Lung microvascular endothelial cell (primary cell): ENCODE measurements at regions not wholly inside any gene's neighbourhood (a gene's known extent, or its start where the extent isn't known, plus 50 kb on each side); places are given as distances from the start of the nearest gene placed in this dataset.
"Not testable (repeated sequence)": the region's sequence is repeated elsewhere in the genome, so short reads cannot be mapped to it uniquely, and the experiment has no call there.

ENCODE experiments used
- DNase-seq, 2 donors: peaks; one replicate each; pipeline versions ENCODE4 v3.0.0 to v3.0.0-alpha.2; 2010; ENCODE audit warnings: low read depth in 2 of 2

DNA sequence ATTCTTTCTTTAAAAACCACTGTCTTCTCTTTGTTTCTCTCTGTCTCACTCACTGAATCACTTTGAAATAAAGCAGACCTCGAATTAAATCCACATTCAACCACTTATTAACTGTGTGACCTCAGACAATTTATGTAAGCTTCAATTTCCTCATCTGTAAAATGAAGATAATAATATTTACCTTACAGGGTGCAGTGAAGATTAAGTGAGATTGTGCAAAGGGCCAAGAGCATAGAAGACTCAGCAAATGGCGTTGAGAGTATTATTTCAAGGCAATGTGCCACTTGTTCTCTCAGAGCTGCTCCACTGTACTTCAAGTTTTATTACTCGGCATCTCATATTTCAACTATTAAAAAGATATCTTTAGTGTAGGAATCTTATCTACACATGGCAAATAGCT lies 454.2 kb upstream of the HNRNPA3 start:
- no peak for DNase-seq

DNA sequence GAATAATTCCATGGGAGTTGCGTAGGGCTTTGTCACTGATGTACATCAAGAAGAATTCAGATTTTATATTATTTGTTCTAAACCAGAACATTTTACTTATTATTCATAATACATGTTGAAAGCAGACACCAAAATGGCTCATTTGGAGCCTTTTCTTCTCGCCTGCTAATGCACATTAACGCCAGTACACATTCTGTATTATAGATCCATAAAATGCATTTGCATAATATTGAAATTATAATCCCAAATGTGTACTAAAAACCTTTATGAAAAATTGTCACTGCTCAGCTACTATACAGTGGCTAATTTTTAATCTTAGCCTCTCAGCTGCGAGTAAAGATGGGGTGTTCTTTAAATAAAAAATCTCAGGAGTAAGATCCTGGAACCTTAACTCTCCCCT lies 452.2 kb upstream of the HNRNPA3 start:
- DNase-seq: no peak

DNA sequence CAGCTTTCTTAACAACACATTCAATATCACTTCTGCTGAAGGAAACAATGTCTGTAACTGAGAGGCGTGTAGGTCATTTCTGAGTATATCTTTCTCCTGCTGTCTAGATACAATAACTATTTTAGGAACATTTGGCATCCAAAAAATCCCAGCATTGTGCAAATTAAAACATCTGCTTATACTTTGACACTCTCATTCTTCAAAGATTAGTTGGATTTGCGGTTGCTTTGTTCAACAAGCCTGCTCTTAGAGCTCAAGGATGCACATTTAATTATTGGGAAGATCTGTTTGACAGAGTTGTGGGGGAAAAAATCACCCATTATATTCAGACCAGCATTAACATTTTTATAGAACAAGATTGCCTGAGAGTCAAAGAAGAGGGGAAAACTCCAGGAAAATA lies 449.5 kb upstream of the HNRNPA3 start:
- DNase-seq: no peak

DNA sequence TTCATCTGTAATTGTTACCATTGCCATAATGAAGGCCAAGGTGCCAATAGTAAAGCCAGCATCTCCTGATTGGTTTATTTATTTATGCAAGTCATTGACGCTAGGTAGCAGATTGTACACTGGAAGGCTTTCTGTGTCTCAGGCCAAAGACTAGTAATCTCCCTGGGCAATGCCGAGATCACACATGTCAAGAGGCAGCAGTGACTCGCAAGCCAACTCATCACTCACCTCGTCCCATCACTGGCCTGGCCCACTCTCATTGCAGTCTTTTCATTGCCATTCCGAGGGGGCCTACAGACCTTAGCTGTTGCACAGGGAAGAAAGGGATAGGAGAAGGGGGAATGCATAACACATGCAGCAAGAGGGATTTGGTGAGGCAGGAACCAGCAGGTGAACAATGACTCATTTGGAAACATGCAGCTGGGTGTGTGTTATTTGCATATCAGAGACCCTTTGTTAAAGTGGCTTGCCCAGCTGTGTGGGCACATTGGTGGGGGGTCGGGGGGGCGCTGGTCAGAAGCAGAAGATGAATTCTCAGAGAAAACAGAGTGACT lies 448.7 kb upstream of the HNRNPA3 start:
- DNase-seq: no peak

DNA sequence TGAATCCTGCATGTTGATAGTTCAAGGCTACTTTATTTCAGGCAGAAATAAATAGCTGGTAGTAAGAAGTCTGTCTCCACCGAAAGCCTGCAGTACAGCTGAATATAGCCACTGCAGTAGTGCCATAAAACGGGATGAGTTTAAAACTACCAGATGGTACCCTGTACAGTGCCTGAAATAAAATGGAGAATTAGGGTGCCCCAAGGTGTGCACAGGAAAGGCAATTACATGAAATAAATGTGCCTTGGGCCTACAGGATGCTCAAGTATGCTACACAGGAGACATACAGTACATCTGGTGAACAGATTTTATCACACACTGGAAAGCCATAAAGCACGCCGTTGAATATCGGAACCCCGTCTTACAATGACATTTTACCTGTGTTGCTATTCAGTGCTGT lies 447.7 kb upstream of the HNRNPA3 start:
- no peak for DNase-seq

DNA sequence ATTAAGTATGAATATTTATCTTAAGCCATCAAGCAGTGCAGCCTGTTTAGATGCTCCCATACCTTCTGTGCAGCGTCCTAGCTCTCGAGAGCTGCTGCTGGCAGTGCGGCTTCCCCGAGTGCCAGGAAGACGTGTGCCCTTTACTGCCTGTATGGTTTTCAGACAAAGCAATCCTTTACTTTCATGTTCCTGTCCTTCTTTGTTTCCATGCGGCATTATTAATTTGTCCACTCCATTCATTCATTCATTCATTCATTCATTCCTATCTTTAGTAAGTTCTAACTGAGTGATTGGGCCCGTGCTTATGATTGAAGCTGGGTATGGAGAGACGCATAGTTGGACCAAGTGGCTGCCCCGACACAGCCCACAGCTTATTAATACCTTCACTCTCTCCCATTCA lies 446.6 kb upstream of the HNRNPA3 start:
- no peak for DNase-seq

DNA sequence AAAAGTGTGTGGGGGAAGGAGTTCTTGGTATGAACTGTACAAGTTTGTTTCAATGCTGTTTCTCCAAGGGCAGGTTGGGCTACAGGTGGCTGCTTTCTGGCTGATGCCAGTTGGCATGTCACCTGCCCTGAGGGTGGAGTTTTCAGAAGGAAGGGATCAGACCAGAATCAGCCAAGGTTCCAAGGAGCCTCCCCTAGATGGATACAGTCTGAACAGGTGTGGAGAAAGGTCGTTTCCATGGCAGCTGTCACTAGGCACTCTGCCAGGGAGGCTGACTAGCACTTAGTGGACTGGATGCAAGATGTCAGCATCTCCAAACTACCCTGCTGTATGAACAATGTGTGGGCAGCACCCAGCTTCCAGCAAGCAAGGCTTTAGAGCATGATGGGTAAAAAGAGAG lies 444.4 kb upstream of the HNRNPA3 start:
- DNase-seq: no peak

DNA sequence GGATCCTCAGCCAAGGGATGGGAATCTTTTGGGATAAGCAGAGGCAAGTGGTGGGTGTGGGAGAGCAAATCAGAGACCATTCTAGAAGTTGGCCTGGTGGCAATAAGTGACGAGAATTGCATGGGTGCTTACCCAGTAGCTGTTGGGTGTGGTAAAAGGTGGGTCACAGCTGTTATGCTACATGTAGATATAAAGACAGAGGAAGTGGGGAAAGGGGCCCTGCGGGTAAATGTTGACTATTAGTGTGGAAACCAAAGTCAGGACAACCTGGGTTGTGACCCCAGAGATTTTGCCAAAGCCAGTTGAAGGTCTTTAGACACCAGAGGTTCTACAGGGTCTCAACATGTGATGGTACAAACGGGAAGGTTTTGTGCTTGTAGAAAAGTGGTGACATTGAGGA lies 443.6 kb upstream of the HNRNPA3 start:
- no peak for DNase-seq

DNA sequence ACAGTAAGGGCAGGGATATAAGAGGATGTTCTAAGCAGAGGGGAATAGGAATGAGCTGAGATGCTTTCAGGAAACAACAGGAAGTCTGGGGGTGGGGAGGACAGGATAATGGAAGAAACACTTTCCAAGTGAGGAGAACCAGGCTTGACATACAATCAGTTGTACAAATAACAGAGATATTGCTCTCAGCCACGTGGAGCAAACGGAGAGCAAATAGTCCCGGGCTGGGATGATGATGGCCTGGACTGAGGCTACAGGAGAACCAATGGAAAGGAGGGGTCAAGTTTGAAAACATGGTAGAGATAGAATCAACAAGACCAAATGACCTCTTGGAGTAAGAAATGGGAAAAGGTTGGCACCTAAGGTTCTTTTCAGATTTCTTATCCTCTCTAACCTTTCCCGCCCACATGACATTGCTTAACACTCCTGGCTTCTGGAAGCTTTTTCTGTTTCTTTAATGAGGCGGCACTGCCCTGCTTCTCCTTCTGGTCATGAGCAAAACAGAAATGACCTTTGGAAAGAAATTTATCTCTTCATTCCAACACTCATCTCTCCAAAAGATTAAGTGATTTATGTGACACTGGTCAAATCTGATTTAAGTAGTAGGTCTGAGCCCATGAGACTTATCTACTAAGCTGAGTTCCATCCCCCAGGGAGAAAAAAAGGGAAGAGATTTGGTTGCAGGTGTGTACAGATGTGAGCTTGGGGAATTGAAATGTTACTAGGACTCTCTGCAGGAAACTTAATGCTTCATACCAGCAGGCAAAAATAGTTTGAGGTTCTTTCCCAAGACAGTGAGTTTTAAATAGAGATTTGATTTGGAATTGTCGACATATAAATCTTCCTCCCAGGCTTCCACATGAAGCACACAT lies 442.9 kb upstream of the HNRNPA3 start:
- DNase-seq: no peak

DNA sequence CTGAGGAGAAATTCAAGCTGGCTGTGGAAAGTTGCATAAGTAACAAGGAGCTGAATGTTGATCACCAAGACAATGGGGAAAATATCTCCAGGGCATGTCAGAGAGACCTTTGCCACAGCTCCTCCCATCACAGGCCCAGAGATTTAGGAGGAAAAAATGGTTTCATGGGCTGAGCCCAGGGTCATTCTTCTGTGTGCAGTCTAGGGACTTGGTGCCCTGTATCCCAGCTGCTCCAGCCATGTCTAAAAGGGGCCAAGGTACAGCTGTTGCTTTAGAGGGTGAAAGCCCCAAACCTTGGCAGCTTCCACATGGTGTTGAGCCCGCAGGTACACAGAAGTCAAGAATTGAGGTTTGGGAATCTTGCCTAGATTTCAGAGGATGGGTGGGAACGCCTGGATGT lies 439.8 kb upstream of the HNRNPA3 start:
- no peak for DNase-seq

DNA sequence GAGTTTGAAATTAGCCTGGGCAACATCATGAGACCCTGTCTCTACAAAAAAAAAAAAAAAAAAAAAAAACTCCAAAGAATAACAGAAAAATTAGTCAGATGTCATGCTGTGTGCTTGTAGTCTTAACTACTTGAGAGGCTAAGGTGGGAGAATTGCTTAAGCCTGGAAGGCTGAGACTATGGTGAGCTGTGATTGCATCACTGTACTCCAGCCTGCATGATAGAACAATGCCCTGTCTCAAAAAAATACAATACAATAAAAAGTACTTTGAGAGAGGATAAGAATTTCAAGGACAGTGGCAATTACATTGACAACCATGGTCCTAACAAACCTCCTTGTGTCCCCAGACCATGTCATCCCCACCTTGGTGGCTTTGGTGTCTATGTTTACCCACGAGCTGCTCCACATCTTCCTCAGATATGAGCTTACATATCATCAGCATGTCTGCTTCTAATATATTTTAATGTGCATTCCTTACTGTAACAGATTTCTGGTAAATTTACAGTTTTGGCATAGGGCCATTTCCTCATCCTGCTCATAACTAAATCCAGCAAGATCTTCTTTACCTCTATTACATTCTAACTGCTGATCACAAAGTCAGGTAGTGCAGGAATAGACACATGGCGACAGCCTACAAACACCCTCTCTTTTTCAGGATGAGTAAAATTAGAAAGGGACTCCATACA lies 437.7 kb upstream of the HNRNPA3 start:
- DNase-seq: peak in 1 of 2 donors; percentile 47

DNA sequence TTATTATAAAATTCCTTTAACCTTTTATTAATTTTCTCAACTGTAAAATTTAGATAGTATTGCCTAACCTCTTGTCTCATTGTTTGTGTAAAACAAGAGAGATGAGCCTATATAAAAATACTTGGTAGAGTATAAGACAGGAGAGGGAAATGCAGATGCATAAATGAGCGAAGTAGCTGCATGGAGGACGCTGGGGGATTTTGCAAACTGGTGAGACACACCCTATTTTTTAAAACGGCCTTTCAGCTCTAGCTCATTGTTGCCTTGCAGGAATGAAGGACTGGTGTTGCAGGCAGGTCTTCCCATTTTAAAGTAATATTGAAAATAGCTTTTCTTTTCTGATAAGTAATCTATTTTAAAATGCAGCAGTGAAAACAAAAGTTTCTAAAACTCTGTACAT lies 435.3 kb upstream of the HNRNPA3 start:
- no peak for DNase-seq

DNA sequence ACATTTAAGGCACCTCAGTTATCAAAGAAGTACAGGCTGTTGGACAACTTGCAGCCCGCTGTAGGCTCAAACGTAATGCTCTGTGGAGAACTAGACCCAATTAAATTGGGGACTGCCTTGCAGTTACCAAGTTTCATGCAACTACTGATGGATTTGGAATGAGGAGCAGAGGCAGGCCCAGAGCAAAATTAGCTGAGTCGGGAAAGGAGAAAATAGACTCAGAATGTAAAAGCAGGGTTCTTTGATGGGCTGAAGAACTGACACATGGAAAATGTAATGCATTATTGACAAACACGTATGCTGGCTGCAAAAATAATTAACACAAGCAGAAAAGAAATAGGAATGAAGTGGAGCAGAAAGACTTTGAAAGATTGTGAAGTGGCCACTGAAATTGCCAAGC lies 432.7 kb upstream of the HNRNPA3 start:
- no peak for DNase-seq

DNA sequence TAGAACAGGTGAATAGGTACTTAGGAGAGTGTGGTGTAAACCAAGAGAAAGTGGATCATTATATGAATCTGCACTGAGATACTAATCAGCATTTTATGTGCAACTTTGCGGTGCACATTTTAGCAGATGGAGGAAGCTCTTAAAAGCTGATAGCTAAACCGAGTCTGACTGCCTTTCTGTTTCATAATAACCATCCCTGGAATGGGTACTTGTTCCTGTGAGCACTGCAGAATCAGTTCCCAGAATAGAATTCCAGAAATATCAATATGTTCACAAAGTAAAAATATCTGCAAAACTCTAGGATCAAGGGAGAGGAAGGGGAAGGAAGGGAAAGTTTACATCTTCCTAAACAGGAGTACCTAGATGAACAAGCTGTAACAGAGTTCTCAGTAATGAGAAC lies 432.2 kb upstream of the HNRNPA3 start:
- DNase-seq: no peak

DNA sequence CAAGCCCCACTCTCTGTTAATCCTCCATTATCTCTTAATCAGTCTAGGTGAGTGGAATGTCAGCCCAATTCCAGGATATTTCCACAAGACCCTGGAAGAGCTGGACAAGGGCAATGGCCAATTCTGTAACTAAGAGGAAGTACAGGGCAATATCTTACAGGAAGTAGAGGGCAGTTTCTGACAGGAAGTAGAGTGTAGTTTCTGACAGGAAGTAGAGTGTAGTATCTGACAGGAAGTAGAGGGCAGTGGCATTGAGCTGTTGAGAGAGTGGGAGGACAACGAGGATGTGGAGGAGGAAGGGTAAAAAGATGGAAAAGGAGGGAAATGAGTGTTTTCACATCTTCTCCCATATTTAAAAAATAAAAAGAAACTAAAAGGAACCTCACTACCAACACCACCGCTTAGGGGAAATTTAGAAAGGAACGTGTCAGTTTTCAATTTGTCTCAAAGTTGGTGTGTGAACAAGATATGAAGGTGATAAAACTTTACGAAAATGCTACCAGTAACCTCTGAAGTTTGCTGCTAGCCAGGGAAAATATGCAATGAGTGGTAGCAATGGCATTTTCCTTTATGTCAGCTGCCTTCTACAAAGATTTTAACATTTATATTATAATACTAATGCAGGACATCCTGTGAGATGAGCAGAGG lies 430.9 kb upstream of the HNRNPA3 start:
- no peak for DNase-seq

DNA sequence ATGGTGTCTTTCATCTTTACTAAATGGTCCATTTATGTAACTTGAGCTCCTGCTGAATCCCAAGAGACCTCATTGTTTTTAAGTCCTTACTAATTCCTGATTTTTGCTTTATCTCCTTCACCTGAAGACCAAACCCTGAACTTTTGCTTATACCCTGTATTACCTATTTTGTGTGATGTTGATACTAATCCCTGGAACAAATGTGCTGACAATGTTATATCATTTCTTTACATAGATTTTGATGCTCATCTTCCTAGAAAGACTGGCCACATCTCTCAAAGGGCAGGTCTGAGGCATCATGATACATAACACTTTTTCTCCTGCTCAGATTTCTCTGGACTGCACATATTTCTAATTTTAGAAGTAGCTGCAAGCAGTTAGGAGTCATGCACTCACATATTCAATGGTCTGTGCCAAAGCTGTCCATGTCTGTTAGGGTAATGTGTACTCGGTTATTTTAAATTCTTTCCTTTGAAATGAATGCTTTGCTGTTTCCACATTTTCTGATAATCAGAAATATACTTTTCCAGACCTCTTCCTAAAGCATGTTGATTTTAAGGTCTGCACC lies 427.9 kb upstream of the HNRNPA3 start:
- no peak for DNase-seq

DNA sequence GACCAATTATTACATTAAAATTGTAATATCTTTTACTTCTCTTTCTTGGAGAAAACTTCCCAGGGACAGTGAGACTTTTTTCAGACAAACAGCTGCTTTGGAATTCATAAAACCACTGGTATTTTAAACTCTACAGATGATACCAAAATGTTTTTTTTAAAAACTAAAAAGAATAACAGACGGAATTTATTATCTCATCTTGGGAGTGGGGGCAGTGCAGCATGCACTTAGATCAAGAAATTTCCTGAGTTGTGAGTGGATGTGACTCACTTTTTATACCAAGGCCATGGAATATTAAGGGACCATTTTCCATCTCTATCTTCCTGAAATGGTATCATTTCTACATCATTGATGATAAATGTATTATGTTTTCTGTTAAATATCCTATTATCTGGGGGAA lies 422.8 kb upstream of the HNRNPA3 start:
- DNase-seq: peak in 1 of 2 donors; percentile 19

DNA sequence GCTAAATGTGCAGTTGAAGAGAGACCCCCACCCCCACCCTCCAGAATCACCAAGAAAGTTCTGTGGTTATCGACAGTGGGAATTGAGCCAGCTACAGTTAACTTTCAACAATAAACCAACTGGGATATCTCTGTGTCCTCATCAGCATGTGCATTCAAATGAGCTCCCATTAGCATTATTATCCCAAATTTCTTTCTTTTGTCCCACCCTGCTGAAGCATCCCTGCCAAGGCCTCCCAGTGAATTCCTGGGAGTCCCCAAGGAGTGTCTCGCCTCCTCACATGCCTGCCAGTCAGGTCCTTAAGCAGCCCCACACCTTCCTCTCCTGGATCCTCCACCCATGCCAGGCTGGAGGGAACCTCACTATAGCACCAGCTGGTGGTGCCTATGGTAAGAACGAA lies 422.1 kb upstream of the HNRNPA3 start:
- DNase-seq: no peak

DNA sequence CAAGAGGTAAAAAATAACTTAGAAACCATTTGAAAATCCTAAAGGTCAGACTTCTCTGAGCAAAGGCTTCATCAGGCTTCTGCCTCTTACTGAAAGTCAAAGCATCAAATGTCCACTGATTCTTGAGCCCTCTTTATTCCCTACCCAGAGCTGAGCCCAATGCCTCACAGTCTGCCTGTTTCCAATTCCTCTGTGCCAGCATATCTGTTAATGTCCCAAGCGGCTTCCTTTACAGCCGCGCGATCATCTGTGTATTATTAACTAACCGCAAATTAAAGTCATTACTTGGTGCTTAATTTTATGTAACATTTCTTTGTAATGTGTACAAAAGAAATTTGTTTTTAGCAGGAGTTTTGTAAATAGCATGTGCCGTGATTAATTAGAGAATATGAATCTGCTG lies 418.8 kb upstream of the HNRNPA3 start:
- DNase-seq: no peak

DNA sequence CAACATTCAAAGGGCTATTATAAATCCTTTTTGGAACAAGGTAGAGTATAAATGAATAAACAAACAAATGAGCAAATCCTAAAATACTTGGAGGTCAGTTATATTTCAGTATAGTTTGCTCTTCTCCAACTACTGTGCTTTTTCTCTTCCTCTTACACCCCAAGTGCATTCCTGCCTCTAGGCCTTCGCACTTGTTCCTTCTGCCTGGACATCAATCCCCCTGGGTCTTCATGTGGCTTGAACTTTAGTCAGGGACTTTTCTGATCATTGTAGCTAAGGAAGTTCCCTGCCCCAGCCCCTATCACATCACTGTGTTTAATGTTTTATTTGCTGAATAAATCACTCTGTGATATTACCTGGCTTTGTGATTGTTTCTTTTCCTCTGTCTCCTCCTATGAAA lies 418.2 kb upstream of the HNRNPA3 start:
- DNase-seq: no peak

DNA sequence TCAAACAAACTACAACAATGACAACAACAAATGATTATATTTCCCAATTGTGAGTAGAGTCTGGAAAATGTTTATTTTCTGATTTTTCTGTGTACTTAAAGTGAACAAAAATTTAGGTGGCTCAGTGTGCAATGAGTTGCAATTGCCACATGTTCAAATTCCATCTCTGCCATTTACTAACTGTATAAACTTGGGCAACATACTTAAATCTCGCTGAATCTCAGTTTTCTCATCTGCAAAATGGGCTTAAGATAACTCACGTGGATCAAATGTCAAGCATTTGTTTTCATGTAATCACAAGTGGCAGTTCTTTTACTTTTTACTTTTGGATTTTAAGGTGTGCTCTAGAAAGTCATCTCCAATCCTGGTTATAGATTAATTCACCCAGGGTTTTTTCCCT lies 416.8 kb upstream of the HNRNPA3 start:
- no peak for DNase-seq

DNA sequence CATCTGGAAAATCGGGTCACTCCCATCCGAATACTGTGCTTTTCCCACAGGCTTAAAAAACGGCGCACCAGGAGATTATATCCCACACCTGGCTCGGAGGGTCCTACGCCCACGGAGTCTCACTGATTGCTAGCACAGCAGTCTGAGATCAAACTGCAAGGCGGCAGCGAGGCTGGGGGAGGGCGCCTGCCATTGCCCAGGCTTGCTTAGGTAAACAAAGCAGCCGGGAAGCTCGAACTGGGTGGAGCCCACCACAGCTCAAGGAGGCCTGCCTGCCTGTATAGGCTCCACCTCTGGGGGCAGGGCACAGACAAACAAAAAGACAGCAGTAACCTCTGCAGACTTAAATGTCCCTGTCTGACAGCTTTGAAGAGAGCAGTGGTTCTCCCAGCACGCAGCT lies 415.9 kb upstream of the HNRNPA3 start:
- not testable (repeated sequence) for DNase-seq
